HEK293T (cell line): ENCODE measurements at regions not wholly inside any gene's neighbourhood (a gene's known extent, or its start where the extent isn't known, plus 50 kb on each side); places are given as distances from the start of the nearest gene placed in this dataset.

Experiments
- ARNT ChIP-seq: fragments of 450-650 bp; IDR thresholded peaks from 2 replicates; pipeline ENCODE4 v1.6.1; 2017; ENCODE audit warnings: mild to moderate bottlenecking
- BHLHE40 ChIP-seq: fragments of 450-650 bp; IDR thresholded peaks from 2 replicates; pipeline ENCODE4 v1.6.1; 2016; ENCODE audit warnings: mild to moderate bottlenecking, moderate library complexity, borderline replicate concordance
- FOXA1 ChIP-seq: fragments of 450-650 bp; IDR thresholded peaks from 2 replicates; pipeline ENCODE4 v1.6.1; 2016; ENCODE audit warnings: mild to moderate bottlenecking
- FOXM1 ChIP-seq: fragments of 450-650 bp; IDR thresholded peaks from 2 replicates; pipeline ENCODE4 v1.6.1; 2017; ENCODE audit warnings: mild to moderate bottlenecking, borderline replicate concordance
- HDGF ChIP-seq: fragments of 450-650 bp; IDR thresholded peaks from 2 replicates; pipeline ENCODE4 v1.6.1; 2017; ENCODE audit warnings: antibody characterized with exemption, borderline replicate concordance
- L3MBTL2 ChIP-seq: fragments of 450-650 bp; conservative IDR thresholded peaks from 2 replicates; pipeline ENCODE4 v1.6.1; 2016; ENCODE audit warnings: mild to moderate bottlenecking
- SP1 ChIP-seq: fragments of 450-650 bp; IDR thresholded peaks from 2 replicates; pipeline ENCODE4 v1.6.1; 2017
- TARDBP ChIP-seq: fragments of 450-650 bp; IDR thresholded peaks from 2 replicates; pipeline ENCODE4 v1.6.1; 2016

DNA sequence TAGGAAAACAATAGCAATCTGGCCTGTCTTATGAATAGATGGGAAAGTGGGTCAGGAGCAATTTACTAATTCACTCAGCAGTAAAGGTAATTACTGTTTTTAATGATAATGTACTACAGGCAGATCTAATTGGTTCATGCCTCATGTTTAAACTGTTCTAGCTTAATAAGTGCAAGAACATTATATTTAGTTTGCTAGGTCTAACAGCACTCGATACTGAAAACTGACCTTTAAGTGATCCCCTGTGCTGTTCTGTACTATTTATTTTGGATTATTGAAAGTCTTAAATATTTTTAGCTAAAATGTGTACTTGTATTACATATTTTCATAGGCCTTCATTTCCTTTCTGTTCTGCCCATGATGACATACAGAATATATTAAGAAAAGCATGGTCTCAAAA, 998.0 kb upstream of the GJE1 start:
- TF ChIP-seq ARNT = no peak
- TF ChIP-seq L3MBTL2 = no peak
- TF ChIP-seq SP1 = no peak
- no peak for TF ChIP-seq FOXA1
- TF ChIP-seq HDGF = no peak
- no peak for TF ChIP-seq FOXM1
- no peak for TF ChIP-seq TARDBP
- TF ChIP-seq BHLHE40 = no peak
